ENCODE measurements at regions not wholly inside any gene's neighbourhood (a gene's known extent, or its start where the extent isn't known, plus 50 kb on each side); places are given as distances from the start of the nearest gene placed in this dataset.

DNA sequence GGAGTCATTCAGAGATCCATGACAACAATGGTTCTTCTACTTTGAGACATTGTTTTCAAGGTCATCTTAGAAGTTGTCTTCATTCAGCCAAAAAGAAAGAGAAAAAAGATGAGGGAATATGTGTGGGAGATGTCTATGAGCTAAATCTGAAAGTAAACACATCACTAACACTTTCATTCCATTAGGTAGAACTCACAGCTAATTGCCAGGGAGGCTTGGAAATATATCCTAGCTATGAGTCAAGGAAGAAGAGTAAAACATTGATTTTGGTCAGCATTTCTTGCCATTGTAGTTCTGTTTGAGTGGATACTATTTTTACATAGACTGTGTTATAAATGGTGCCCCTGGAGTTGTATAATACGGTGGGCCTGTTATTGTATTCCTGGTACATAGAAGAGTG, 316.4 kb upstream of the MYOCD start:
- H3K36me3 Mint-ChIP-seq (ENCODE audit: low read depth) = no peaks in the 10 kb centered on the region
- CTCF ChIA-PET = no interaction called here
- no peak for DNase-seq
- no peak overlapping the region for H3K4me3 Mint-ChIP-seq
- H3K27me3 Mint-ChIP-seq (ENCODE audit: low read depth) = peaks cover 2% of the 10 kb centered on the region
- H3K4me1 Mint-ChIP-seq (ENCODE audit: low read depth) = no peaks in the 10 kb centered on the region
- intact Hi-C loops (cut with micrococcal nuclease) = no loop called here
- no peak overlapping the region for H3K27ac Mint-ChIP-seq
- H3K9me3 Mint-ChIP-seq = peaks cover 2% of the 10 kb centered on the region

DNA sequence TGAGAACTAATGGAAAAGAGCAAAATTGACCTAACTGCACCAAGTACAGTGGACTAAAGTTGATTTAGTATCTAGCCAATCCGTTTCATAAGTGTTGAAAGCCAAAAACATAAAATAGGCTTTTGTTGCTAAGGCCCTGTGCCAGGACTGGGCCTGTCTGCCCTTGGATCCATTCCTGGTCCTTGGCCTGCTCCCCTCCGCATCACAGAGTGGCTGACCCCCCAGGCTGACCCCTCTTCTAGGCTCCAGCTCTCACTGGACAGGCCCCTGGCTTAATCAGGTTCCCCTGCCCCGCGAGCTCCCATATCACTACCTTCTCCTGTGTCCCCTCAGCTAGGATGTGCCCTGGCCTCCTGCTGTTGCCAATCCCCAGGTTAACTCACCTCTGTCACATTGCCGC, 313.6 kb upstream of the MYOCD start:
- H3K4me3 Mint-ChIP-seq = no peak overlapping the region
- H3K9me3 Mint-ChIP-seq = peaks cover 11% of the 10 kb centered on the region
- H3K27ac Mint-ChIP-seq = no peak overlapping the region
- H3K4me1 Mint-ChIP-seq (ENCODE audit: low read depth) = no peaks in the 10 kb centered on the region
- CTCF ChIA-PET = no interaction called here
- no peak for DNase-seq
- H3K27me3 Mint-ChIP-seq (ENCODE audit: low read depth) = peaks cover 2% of the 10 kb centered on the region
- H3K36me3 Mint-ChIP-seq (ENCODE audit: low read depth) = no peaks in the 10 kb centered on the region
- intact Hi-C loops (cut with micrococcal nuclease) = no loop called here

DNA sequence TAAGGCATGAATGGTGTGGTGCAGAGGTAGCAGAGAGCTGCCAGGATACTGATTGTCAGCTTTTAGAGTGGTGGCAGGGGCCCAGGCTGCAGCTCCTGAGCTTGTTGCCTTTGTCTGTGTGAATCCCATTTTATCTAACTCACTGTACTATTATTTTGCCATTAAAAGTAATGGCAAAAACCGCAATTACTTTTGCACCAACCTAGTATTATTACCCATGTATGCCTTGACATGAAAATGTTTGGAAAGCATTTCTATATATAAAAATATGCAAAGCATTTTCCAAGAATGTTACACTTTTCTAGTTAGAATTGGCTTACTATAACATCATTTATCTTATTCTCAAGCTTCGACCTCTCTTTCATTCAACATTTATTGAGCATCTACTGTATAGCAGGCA, 308.1 kb upstream of the MYOCD start:
- H3K4me3 Mint-ChIP-seq = no peak overlapping the region
- peaks cover 14% of the 10 kb centered on the region for H3K9me3 Mint-ChIP-seq
- intact Hi-C loops (cut with micrococcal nuclease) = no loop called here
- CTCF ChIA-PET = no interaction called here
- H3K27ac Mint-ChIP-seq = no peak overlapping the region
- no peak for DNase-seq
- no peaks in the 10 kb centered on the region for H3K27me3 Mint-ChIP-seq (ENCODE audit: low read depth)
- H3K36me3 Mint-ChIP-seq (ENCODE audit: low read depth) = no peaks in the 10 kb centered on the region
- no peaks in the 10 kb centered on the region for H3K4me1 Mint-ChIP-seq (ENCODE audit: low read depth)

DNA sequence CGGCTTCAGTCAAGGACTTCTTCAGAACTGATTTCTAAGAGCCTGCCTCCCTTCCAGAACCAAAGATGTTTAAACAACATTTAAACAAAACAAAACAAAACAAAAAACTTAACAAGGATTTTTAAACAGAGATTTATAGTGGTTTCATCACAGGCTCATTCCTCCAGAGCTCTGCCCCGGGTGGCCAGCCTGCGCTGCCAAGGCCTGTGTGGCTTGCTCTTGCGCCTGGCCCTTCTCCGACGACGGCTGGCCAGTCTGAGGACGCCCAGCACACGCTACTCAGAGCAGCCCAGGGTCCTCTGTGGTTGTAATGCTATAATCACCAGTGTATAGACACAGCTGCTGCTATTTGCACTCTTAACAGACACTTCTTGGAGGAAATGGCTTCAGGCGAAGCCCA, 307.2 kb upstream of the MYOCD start:
- peaks cover 18% of the 10 kb centered on the region for H3K9me3 Mint-ChIP-seq
- DNase-seq = no peak
- no peak overlapping the region for H3K27ac Mint-ChIP-seq
- intact Hi-C loops (cut with micrococcal nuclease) = no loop called here
- CTCF ChIA-PET = interaction anchor here (0.6 kb wide), 1 partner anchor 1708 kb away, joined by 4 read pairs; no protein-coding TSS in a partner anchor
- H3K4me1 Mint-ChIP-seq (ENCODE audit: low read depth) = no peaks in the 10 kb centered on the region
- H3K36me3 Mint-ChIP-seq (ENCODE audit: low read depth) = no peaks in the 10 kb centered on the region
- no peaks in the 10 kb centered on the region for H3K27me3 Mint-ChIP-seq (ENCODE audit: low read depth)
- no peak overlapping the region for H3K4me3 Mint-ChIP-seq

DNA sequence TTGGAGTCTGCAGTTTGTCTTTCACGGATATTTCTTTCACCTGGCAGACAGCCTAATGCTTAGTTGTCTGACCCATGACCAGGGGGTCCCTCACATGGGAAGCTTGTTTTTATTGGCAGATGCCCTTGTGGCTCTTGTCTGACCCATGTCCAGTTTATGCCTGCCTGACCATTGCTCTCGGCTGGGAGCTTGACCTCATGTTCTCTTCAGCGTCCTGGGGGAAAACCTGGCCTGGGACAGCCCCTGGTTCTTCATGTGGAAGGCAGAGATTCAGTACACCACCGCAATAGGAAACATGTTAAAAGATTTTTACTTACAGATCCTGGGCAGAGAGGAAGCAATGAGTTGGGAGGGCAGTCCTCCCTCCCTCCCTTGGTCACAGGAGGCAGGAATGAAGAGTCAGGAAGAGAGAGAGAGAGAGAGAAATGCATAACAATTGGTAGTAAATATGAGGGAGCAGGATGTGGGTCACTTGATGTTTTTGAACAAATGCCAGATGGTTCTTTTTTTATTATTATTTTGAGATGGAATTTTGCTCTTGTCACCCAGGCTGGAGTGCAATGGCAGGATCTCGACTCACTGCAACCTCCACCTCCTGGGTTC, 302.7 kb upstream of the MYOCD start:
- intact Hi-C loops (cut with micrococcal nuclease) = no loop called here

DNA sequence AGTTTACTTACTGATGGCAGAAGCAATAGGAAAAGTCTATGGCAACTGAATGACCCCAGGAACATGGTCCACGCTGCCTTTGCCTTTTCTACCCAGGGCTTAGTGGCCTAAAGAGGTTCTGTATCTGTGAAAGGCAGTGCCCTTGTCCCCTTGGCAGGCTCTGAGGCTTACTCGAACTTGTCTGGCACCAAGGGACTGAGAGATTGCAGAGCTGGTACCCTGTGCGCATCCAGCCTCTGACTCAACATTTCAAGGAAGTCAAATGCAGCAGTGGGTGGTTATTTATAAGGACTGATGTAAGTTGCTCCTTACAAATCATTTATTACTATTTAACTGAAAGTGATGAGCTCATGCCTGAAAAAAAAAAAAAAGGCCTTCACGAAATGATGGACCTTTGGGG, 299.9 kb upstream of the MYOCD start:
- intact Hi-C loops (cut with micrococcal nuclease) = no loop called here
- H3K4me3 Mint-ChIP-seq = no peak overlapping the region
- no peaks in the 10 kb centered on the region for H3K27me3 Mint-ChIP-seq (ENCODE audit: low read depth)
- no peaks in the 10 kb centered on the region for H3K4me1 Mint-ChIP-seq (ENCODE audit: low read depth)
- DNase-seq = no peak
- CTCF ChIA-PET = no interaction called here
- no peak overlapping the region for H3K27ac Mint-ChIP-seq
- peaks cover 11% of the 10 kb centered on the region for H3K9me3 Mint-ChIP-seq
- no peaks in the 10 kb centered on the region for H3K36me3 Mint-ChIP-seq (ENCODE audit: low read depth)

More for the DNA sequence above, 302.7 kb upstream of the MYOCD start:
- Mint-ChIP-seq H3K4me1 (ENCODE audit: low read depth) (no peaks in the 10 kb centered on the region), H3K27me3 (ENCODE audit: low read depth) (no peaks in the 10 kb centered on the region), H3K9me3 (peaks cover 11% of the 10 kb centered on the region), H3K36me3 (ENCODE audit: low read depth) (no peaks in the 10 kb centered on the region), H3K27ac (no peak overlapping the region), H3K4me3 (no peak overlapping the region)
- CTCF ChIA-PET = no interaction called here
- no peak for DNase-seq

DNA sequence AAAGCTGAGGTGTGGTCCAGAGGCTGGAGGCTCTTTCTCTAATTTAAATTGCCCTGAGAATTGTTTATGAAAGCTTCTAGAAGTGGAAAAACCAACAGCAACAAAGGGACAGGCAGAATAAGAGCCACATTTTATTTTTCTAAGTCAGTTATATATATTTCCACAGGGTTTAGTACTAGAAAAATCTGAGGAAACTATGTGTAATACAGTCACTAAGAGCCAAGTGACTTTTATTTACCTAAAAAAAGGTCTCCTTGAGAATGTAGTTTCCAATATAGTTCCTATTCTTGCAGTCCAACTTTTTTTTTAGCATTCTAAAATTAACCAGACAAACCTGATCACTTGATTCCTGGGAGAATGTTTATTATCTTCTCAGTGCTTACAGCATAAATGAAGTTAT, 296.6 kb upstream of the MYOCD start:
- Mint-ChIP-seq H3K9me3 (peaks cover 7% of the 10 kb centered on the region), H3K4me3 (no peak overlapping the region), H3K27ac (no peak overlapping the region), H3K36me3 (ENCODE audit: low read depth) (no peaks in the 10 kb centered on the region), H3K4me1 (ENCODE audit: low read depth) (no peaks in the 10 kb centered on the region), H3K27me3 (ENCODE audit: low read depth) (no peaks in the 10 kb centered on the region)
- DNase-seq = no peak
- intact Hi-C loops (cut with micrococcal nuclease) = no loop called here
- CTCF ChIA-PET = no interaction called here

DNA sequence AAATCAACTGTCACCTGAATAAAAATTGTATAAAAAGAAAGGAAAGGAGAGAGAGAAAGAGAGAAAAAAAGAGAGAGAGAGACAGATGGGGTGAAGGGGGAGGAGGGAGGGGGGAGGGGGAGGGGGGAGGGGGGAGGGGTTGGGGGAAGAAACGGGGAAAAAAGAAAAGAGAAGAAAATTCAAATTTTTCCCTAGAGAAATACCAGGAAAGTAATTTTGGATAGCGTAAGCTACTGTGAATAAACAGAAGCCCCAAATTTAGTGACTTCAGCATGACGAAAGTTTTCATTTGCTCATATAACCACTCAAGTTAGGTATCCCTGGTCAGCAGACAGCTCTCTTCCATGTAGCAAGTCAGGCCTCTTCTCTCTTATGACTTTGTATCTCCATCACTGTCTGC, 289.4 kb upstream of the MYOCD start:
- no peaks in the 10 kb centered on the region for H3K4me1 Mint-ChIP-seq (ENCODE audit: low read depth)
- no peak overlapping the region for H3K4me3 Mint-ChIP-seq
- no peak overlapping the region for H3K27ac Mint-ChIP-seq
- no peak for DNase-seq
- H3K9me3 Mint-ChIP-seq = peaks cover 10% of the 10 kb centered on the region
- CTCF ChIA-PET = no interaction called here
- no peaks in the 10 kb centered on the region for H3K27me3 Mint-ChIP-seq (ENCODE audit: low read depth)
- intact Hi-C loops (cut with micrococcal nuclease) = no loop called here
- H3K36me3 Mint-ChIP-seq (ENCODE audit: low read depth) = no peaks in the 10 kb centered on the region

DNA sequence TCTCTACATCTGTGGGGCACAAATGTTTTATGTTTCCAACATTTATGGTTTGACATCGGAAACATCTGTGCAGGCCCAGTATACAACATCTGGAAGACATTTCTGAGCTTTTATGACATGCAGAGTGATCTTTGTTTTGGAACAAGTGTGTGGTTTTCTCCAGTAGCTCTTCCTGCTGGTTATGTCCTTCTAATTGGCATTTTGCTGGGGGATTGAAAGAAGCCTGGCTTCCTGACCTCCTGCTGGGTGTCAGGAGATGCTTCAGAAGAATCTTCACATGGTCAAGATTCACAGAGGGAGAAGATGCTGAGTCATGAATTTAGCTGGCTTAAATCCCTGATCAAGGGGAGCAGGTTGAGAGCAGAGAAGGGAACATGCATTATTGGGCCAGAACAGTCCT, 279.5 kb upstream of the MYOCD start:
- CTCF ChIA-PET = no interaction called here
- Mint-ChIP-seq H3K4me1 (ENCODE audit: low read depth) (no peaks in the 10 kb centered on the region), H3K36me3 (ENCODE audit: low read depth) (no peaks in the 10 kb centered on the region), H3K27ac (no peak overlapping the region), H3K27me3 (ENCODE audit: low read depth) (no peaks in the 10 kb centered on the region), H3K4me3 (no peak overlapping the region), H3K9me3 (no peaks in the 10 kb centered on the region)
- intact Hi-C loops (cut with micrococcal nuclease) = no loop called here
- no peak for DNase-seq

DNA sequence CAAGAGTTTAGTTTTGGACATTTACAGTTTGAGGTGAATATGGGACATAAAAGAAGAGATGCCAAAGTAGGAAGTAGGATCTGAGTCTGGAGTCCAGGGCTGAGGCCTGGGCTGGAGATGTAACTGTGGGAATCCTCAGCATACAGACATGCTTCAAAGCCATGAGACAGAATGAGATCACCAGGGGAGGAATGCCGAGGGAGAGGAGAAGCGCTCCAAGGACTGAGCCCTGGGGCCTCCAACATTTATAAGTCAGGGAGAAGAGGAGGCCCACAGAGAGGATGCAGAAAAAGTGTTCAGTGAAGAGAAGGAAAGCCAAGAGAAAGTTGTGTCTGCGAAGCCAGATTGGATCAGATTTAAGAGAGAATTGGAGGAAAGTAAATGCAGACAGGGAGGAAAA, 277.5 kb upstream of the MYOCD start:
- Mint-ChIP-seq H3K36me3 (ENCODE audit: low read depth) (no peaks in the 10 kb centered on the region), H3K4me1 (ENCODE audit: low read depth) (no peaks in the 10 kb centered on the region), H3K27me3 (ENCODE audit: low read depth) (no peaks in the 10 kb centered on the region), H3K27ac (no peak overlapping the region), H3K4me3 (no peak overlapping the region), H3K9me3 (peaks cover 2% of the 10 kb centered on the region)
- CTCF ChIA-PET = no interaction called here
- intact Hi-C loops (cut with micrococcal nuclease) = no loop called here
- no peak for DNase-seq

DNA sequence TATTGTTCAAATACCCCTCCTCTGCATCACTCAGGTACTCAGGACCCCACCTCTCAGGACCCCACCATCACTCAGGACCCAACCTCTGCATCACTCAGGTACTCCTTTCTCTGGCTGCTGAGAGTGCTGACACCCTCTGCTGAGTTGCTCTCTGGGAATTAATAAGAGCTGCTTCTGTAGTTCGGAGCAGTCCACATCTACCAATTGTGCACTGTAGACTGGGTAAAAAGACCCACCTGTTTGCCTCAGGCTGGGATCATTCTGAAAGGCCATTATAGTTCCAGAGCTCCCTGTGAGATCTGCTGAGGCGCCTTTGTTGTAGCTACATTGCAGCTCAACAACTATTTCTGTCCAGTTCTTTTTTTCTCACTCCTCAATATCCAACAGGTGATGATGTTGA, 276.3 kb upstream of the MYOCD start:
- no peaks in the 10 kb centered on the region for H3K36me3 Mint-ChIP-seq (ENCODE audit: low read depth)
- intact Hi-C loops (cut with micrococcal nuclease) = no loop called here
- H3K9me3 Mint-ChIP-seq = peaks cover 2% of the 10 kb centered on the region
- no peak overlapping the region for H3K4me3 Mint-ChIP-seq
- CTCF ChIA-PET = no interaction called here
- no peak overlapping the region for H3K27ac Mint-ChIP-seq
- DNase-seq = no peak
- no peaks in the 10 kb centered on the region for H3K27me3 Mint-ChIP-seq (ENCODE audit: low read depth)
- no peaks in the 10 kb centered on the region for H3K4me1 Mint-ChIP-seq (ENCODE audit: low read depth)

DNA sequence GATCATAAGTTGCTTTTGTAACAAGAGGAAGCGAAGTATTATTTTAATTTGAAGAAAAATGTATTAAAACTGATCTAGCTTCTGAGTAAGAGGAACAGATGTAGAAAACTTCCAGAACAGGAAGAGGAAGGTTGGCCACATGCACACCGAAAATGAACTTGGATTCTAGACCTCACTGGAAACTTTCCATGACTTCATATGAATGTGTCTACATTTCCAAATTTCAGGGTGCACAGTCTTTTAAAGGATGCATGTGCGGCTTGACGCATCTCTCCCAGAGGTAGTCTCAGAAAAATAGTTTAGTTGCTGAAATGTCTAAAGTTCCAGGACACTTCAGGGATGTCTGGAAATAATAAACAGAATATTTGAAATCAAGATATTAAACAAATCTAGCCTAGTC, 275.1 kb upstream of the MYOCD start:
- intact Hi-C loops (cut with micrococcal nuclease) = no loop called here
- H3K27me3 Mint-ChIP-seq (ENCODE audit: low read depth) = no peaks in the 10 kb centered on the region

DNA sequence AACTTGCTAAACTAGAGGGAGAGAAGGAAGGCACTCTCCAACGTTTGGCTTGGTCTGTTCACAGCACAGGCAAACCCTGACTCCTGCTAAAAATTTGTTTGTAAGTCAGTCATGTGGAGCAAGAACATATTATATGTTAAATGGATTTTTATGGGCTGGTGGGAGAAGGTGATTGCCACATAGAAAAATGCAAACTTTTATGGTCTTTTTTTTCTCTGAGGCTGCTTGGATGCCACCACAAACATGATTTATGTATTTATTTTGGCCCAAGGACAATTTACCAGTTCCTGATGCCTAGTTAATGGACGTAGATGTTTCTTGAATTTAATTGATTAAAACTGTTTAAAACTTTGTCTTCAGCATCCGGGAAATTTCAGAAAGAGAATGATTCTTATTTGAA, 274.2 kb upstream of the MYOCD start:
- no peak for DNase-seq
- H3K27ac Mint-ChIP-seq = no peak overlapping the region
- no peaks in the 10 kb centered on the region for H3K4me1 Mint-ChIP-seq (ENCODE audit: low read depth)
- H3K4me3 Mint-ChIP-seq = no peak overlapping the region
- peaks cover 4% of the 10 kb centered on the region for H3K9me3 Mint-ChIP-seq
- no peaks in the 10 kb centered on the region for H3K36me3 Mint-ChIP-seq (ENCODE audit: low read depth)
- CTCF ChIA-PET = no interaction called here
- H3K27me3 Mint-ChIP-seq (ENCODE audit: low read depth) = no peaks in the 10 kb centered on the region
- intact Hi-C loops (cut with micrococcal nuclease) = no loop called here

More for the DNA sequence above, 275.1 kb upstream of the MYOCD start:
- Mint-ChIP-seq H3K27ac (no peak overlapping the region), H3K4me3 (no peak overlapping the region), H3K9me3 (peaks cover 2% of the 10 kb centered on the region), H3K4me1 (ENCODE audit: low read depth) (no peaks in the 10 kb centered on the region), H3K36me3 (ENCODE audit: low read depth) (no peaks in the 10 kb centered on the region)
- CTCF ChIA-PET = no interaction called here
- no peak for DNase-seq

Measured in activated naive CD4-positive, alpha-beta T cell treated with anti-CD3 and anti-CD28 coated beads for 36 hours (primary cell).